ENCODE measurements at regions not wholly inside any gene's neighbourhood (a gene's known extent, or its start where the extent isn't known, plus 50 kb on each side); places are given as distances from the start of the nearest gene placed in this dataset.

DNA sequence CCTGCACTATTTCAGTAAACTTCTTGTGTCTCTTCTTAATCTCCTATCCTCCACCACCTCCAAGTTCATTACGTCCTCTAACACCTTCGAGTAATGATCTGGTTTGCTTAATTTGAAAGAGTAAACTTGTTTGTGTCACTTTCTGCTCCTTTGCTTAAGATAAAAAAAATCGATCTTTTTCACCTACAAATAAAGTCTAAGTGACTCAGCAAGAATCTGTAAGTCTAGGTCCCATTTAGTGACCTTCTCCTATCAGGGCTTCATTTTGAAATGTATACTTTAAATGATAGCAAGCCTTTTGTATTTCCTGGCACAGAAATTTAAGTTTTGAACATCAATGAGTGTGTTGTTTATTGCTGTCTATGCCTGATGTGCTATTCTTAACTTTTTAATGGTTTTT lies 260.9 kb upstream of the TFPI start:
- no peak overlapping the region for H4K91ac ChIP-seq (replicated peaks; ENCODE audit: insufficient read length, low read length)
- no peak overlapping the region for H3K4ac ChIP-seq (replicated peaks; ENCODE audit: insufficient read length, low read depth, low read length)
- no peak overlapping the region for H3K23ac ChIP-seq (ENCODE audit: insufficient read length)
- H2BK20ac ChIP-seq (ENCODE audit: low read length): no peak overlapping the region
- H3K27ac ChIP-seq (ENCODE audit: low read depth, low read length): no peak overlapping the region
- no peaks in the 10 kb centered on the region for H3K27me3 ChIP-seq (replicated peaks in 1 of 4; ENCODE audit: control insufficient read depth in 3 of 4, extremely low read depth in 1 of 4, insufficient read depth in 3 of 4, low read length in 3 of 4)
- DNase-seq (ENCODE audit: low read depth in 1 of 2, low spot score in 2 of 2) (no peak), FAIRE-seq (no peak)
- H3K56ac ChIP-seq (replicated peaks; ENCODE audit: insufficient read length, low read depth, low read length): no peak overlapping the region
- H2AK5ac ChIP-seq (ENCODE audit: low read depth, low read length): no peak overlapping the region
- H3K18ac ChIP-seq (ENCODE audit: extremely low read depth, low read length): no peak overlapping the region
- no peak overlapping the region for H2BK12ac ChIP-seq (ENCODE audit: low read depth, low read length)
- H4K20me1 ChIP-seq (replicated peaks in 1 of 2; ENCODE audit: control insufficient read depth in 1 of 2, insufficient read depth in 2 of 2, low read length in 2 of 2): peaks cover 0 to 1% of the 10 kb centered on the region in 2 experiments
- H3K23me2 ChIP-seq (ENCODE audit: low read depth, low read length): no peaks in the 10 kb centered on the region
- no peak overlapping the region for H3K14ac ChIP-seq (ENCODE audit: insufficient read length)
- 89% methylated on average over 3 of the region's 3 CpGs; no CpG with 5 or more reads in 1 of the 2 experiments for WGBS, 2 experiments (ENCODE audit: extremely low coverage in 1 of 2, insufficient coverage in 1 of 2, insufficient read length in 1 of 2, insufficient replicate concordance in 2 of 2, low coverage in 1 of 2, low lambda C conversion rate in 2 of 2, missing lambda C conversion rate in 1 of 2)
- no peak overlapping the region for H2AFZ ChIP-seq (ENCODE audit: low read length)
- no peaks in the 10 kb centered on the region for H3K79me2 ChIP-seq (ENCODE audit: control insufficient read depth in 1 of 2, insufficient read depth in 2 of 2, low read length in 2 of 2)
- H3K36me3 ChIP-seq (ENCODE audit: control insufficient read depth in 2 of 4, insufficient read depth in 4 of 4, low read length in 3 of 4): no peaks in the 10 kb centered on the region
- peaks cover 0 to 4% (median 0%) of the 10 kb centered on the region in 4 experiments; a peak in 1 of 7 replicates for H3K4me1 ChIP-seq (replicated peaks in 1 of 4; ENCODE audit: control insufficient read depth in 3 of 4, insufficient read depth in 4 of 4, low read length in 3 of 4)
- no peak overlapping the region for H4K5ac ChIP-seq (ENCODE audit: insufficient read length, low read depth, low read length)
- ChIA-PET POLR2A (ENCODE audit: partially characterized antibody) (no interaction called here), CTCF (ENCODE audit: partially characterized antibody) (no interaction called here)
- no peak overlapping the region for H3K4me2 ChIP-seq (ENCODE audit: insufficient read depth in 1 of 2, low read depth in 2 of 2, low read length in 2 of 2)
- H3K79me1 ChIP-seq (ENCODE audit: low read depth, low read length): no peaks in the 10 kb centered on the region
- H3K9me3 ChIP-seq (ENCODE audit: insufficient read depth in 2 of 2, low read depth in 1 of 2, low read length in 1 of 2): no peaks in the 10 kb centered on the region
- no peak overlapping the region for H2BK120ac ChIP-seq (replicated peaks; ENCODE audit: low read depth, low read length)
- H3K4me3 ChIP-seq (ENCODE audit: extremely low read depth in 1 of 4, insufficient read depth in 2 of 4, low read depth in 3 of 4, low read length in 4 of 4): no peak overlapping the region
- H2BK15ac ChIP-seq (ENCODE audit: low read length): no peak overlapping the region
- H2BK5ac ChIP-seq (ENCODE audit: low read depth, low read length): no peak overlapping the region
- no peak overlapping the region for H3K9ac ChIP-seq (replicated peaks in 1 of 4; ENCODE audit: extremely low read depth in 1 of 4, low read depth in 3 of 4, low read length in 3 of 4)
- no peak overlapping the region for H4K8ac ChIP-seq (ENCODE audit: extremely low read depth, insufficient read depth, low read length)
- TF ChIP-seq CBX5 (IDR thresholded peaks at IDR 0.05; ENCODE audit: low read depth, low read length) (no peak), SIN3A (conservative IDR thresholded peaks at IDR 0.05 in 1 of 2, IDR thresholded peaks at IDR 0.05 in 1 of 2; ENCODE audit: low read depth in 1 of 2, low read length in 2 of 2) (no peak), RXRA (IDR thresholded peaks at IDR 0.05; ENCODE audit: insufficient read depth, low read depth, low read length) (no peak), SAP30 (IDR thresholded peaks at IDR 0.05; ENCODE audit: insufficient read depth, insufficient replicate concordance, low read length) (no peak), GTF2F1 (IDR thresholded peaks at IDR 0.05; ENCODE audit: borderline replicate concordance, low read depth, low read length) (no peak)
- TF ChIP-seq, protein P1, sequence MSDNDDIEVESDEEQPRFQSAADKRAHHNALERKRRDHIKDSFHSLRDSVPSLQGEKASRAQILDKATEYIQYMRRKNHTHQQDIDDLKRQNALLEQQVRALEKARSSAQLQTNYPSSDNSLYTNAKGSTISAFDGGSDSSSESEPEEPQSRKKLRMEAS (IDR thresholded peaks at IDR 0.05): no peak

All from H1 (cell line).